Neural progenitor cell (in vitro differentiated cells): ENCODE measurements at regions not wholly inside any gene's neighbourhood (a gene's known extent, or its start where the extent isn't known, plus 50 kb on each side); places are given as distances from the start of the nearest gene placed in this dataset.
"Not testable (repeated sequence)": the region's sequence is repeated elsewhere in the genome, so short reads cannot be mapped to it uniquely, and the experiment has no call there.

Source experiments
- DNase-seq: peaks from one replicate; pipeline ENCODE4 v3.0.0-alpha.2; 2016; ENCODE audit warnings: low spot score
- H2AFZ ChIP-seq: fragments of 200-600 bp; sonication (generic); replicated peaks from 2 replicates; pipeline ENCODE4 v1.6.1; 2016; ENCODE audit warnings: antibody characterized with exemption
- H3F3A ChIP-seq: fragments of 200-600 bp; sonication (generic); 2 replicates; pipeline ENCODE4 v1.6.1; 2016; ENCODE audit warnings: antibody characterized with exemption, low read depth
- H3K27ac ChIP-seq: fragments of 200-600 bp; sonication (generic); 2 replicates; pipeline ENCODE4 v1.5.1; 2016; ENCODE audit warnings: mild to moderate bottlenecking
- H3K27me3 ChIP-seq: fragments of 200-600 bp; sonication (generic); 2 replicates; pipeline ENCODE4 v1.6.1; 2016; ENCODE audit warnings: mild to moderate bottlenecking, moderate library complexity
- H3K36me3 ChIP-seq: fragments of 200-600 bp; sonication (generic); 2 replicates; pipeline ENCODE4 v1.5.1; 2016
- H3K4me1 ChIP-seq: fragments of 200-600 bp; sonication (generic); 2 replicates; pipeline ENCODE4 v1.6.1; 2016; ENCODE audit warnings: mixed run types
- H3K4me2 ChIP-seq: fragments of 200-600 bp; sonication (generic); 2 replicates; pipeline ENCODE4 v1.6.1; 2016
- H3K4me3 ChIP-seq: fragments of 200-600 bp; sonication (generic); 2 replicates; pipeline ENCODE4 v1.5.1; 2016
- H3K79me2 ChIP-seq: fragments of 200-600 bp; sonication (generic); 2 replicates; pipeline ENCODE4 v1.6.1; 2016; ENCODE audit warnings: low read depth
- H3K9ac ChIP-seq: fragments of 200-600 bp; sonication (generic); 2 replicates; pipeline ENCODE4 v1.6.1; 2016
- H3K9me3 ChIP-seq: fragments of 200-600 bp; sonication (generic); 2 replicates; pipeline ENCODE4 v1.5.1; 2016; ENCODE audit warnings: low read depth
- H4K20me1 ChIP-seq: fragments of 200-600 bp; sonication (generic); 2 replicates; pipeline ENCODE4 v1.6.1; 2016; ENCODE audit warnings: low read depth
- H3K27ac Mint-ChIP-seq: 3 replicates; pipeline ENCODE4 v1.8.0; 2021; ENCODE audit warnings: mixed read lengths
- H3K27me3 Mint-ChIP-seq: 2 replicates; pipeline ENCODE4 v1.8.0; 2022; ENCODE audit warnings: low read depth, mild to moderate bottlenecking, inconsistent platforms, moderate library complexity, mixed read lengths; ENCODE audit not compliant: insufficient read depth
- H3K36me3 Mint-ChIP-seq: 3 replicates; pipeline ENCODE4 v1.8.0; 2021; ENCODE audit warnings: mixed read lengths
- H3K4me1 Mint-ChIP-seq: 3 replicates; pipeline ENCODE4 v1.8.0; 2021; ENCODE audit warnings: mixed read lengths
- H3K4me3 Mint-ChIP-seq: 3 replicates; pipeline ENCODE4 v1.8.0; 2021; ENCODE audit warnings: mild to moderate bottlenecking, moderate library complexity, mixed read lengths
- H3K9me3 Mint-ChIP-seq: 3 replicates; pipeline ENCODE4 v1.8.0; 2020; ENCODE audit warnings: mixed read lengths
- CTCF ChIP-seq: fragments of 200-600 bp; sonication (generic); IDR thresholded peaks from 2 replicates; pipeline ENCODE4 v1.5.1; 2017; ENCODE audit warnings: antibody characterized with exemption, mild to moderate bottlenecking
- EZH2 ChIP-seq: fragments of 200-600 bp; sonication (generic); IDR thresholded peaks from 2 replicates; pipeline ENCODE4 v1.6.1; 2017; ENCODE audit warnings: antibody characterized with exemption, mild to moderate bottlenecking, moderate library complexity
- EZH2phosphoT487 ChIP-seq: fragments of 200-600 bp; sonication (generic); IDR thresholded peaks from 2 replicates; pipeline ENCODE4 v1.6.1; 2017; ENCODE audit warnings: antibody characterized with exemption

GRCh38 chrY:12305456-12305855 is 395.6 kb upstream of the USP9Y start:
- TF ChIP-seq EZH2 (no peak), CTCF (no peak), EZH2phosphoT487 (no peak)
- no peak overlapping the region for H3K4me3 ChIP-seq
- no peak overlapping the region for H3K27ac Mint-ChIP-seq
- DNase-seq, result no peak
- no peaks in the 10 kb centered on the region for H3K27me3 Mint-ChIP-seq
- no peaks in the 10 kb centered on the region for H3K27me3 ChIP-seq
- H3K4me1 Mint-ChIP-seq, result no peaks in the 10 kb centered on the region
- H3K27ac ChIP-seq, result no peak overlapping the region
- no peaks in the 10 kb centered on the region for H3K9me3 ChIP-seq
- no peaks in the 10 kb centered on the region for H3K36me3 Mint-ChIP-seq
- H3K36me3 ChIP-seq, result no peaks in the 10 kb centered on the region
- H3F3A ChIP-seq, result no peaks in the 10 kb centered on the region
- H3K4me2 ChIP-seq, result no peak overlapping the region
- no peaks in the 10 kb centered on the region for H4K20me1 ChIP-seq
- no peak overlapping the region for H2AFZ ChIP-seq
- H3K4me1 ChIP-seq, result no peaks in the 10 kb centered on the region
- no peak overlapping the region for H3K9ac ChIP-seq
- no peak overlapping the region for H3K4me3 Mint-ChIP-seq
- H3K9me3 Mint-ChIP-seq, result no peaks in the 10 kb centered on the region
- H3K79me2 ChIP-seq, result no peaks in the 10 kb centered on the region

- Histone ChIP-seq H3K4me1 (no peaks in the 10 kb centered on the region), H3K9me3 (no peaks in the 10 kb centered on the region), H2AFZ (no peak overlapping the region), H3K4me2 (no peak overlapping the region), H3K27ac (no peak overlapping the region), H3K4me3 (no peak overlapping the region), H4K20me1 (no peaks in the 10 kb centered on the region), H3K79me2 (no peaks in the 10 kb centered on the region), H3K36me3 (no peaks in the 10 kb centered on the region), H3K9ac (no peak overlapping the region), H3K27me3 (no peaks in the 10 kb centered on the region), H3F3A (no peaks in the 10 kb centered on the region)
- no peak for DNase-seq
- no peaks in the 10 kb centered on the region for H3K36me3 Mint-ChIP-seq
- TF ChIP-seq CTCF, result no peak
- no peak for TF ChIP-seq EZH2phosphoT487
- no peak for TF ChIP-seq EZH2
- no peaks in the 10 kb centered on the region for H3K4me1 Mint-ChIP-seq
- no peaks in the 10 kb centered on the region for H3K27me3 Mint-ChIP-seq
- H3K4me3 Mint-ChIP-seq, result no peak overlapping the region
- H3K27ac Mint-ChIP-seq, result no peak overlapping the region
- H3K9me3 Mint-ChIP-seq, result no peaks in the 10 kb centered on the region
Observed at GRCh38 chrY:12309212-12309611, 391.8 kb upstream of the USP9Y start.

- Histone ChIP-seq H3K79me2 (no peaks in the 10 kb centered on the region), H3K4me3 (no peak overlapping the region), H3K9me3 (no peaks in the 10 kb centered on the region), H3K36me3 (no peaks in the 10 kb centered on the region), H3K9ac (no peak overlapping the region), H3K27me3 (no peaks in the 10 kb centered on the region), H4K20me1 (no peaks in the 10 kb centered on the region), H3K27ac (no peak overlapping the region), H3K4me1 (no peaks in the 10 kb centered on the region), H3K4me2 (no peak overlapping the region), H2AFZ (no peak overlapping the region), H3F3A (no peaks in the 10 kb centered on the region)
- no peaks in the 10 kb centered on the region for H3K4me1 Mint-ChIP-seq
- TF ChIP-seq EZH2phosphoT487, result no peak
- TF ChIP-seq CTCF, result no peak
- TF ChIP-seq EZH2, result no peak
- H3K27ac Mint-ChIP-seq, result no peak overlapping the region
- H3K36me3 Mint-ChIP-seq, result no peaks in the 10 kb centered on the region
- no peaks in the 10 kb centered on the region for H3K27me3 Mint-ChIP-seq
- DNase-seq, result no peak
- H3K4me3 Mint-ChIP-seq, result no peak overlapping the region
- H3K9me3 Mint-ChIP-seq, result no peaks in the 10 kb centered on the region
Observed at GRCh38 chrY:12310832-12311231, 390.2 kb upstream of the USP9Y start.

- H3K9ac ChIP-seq, result no peak overlapping the region
- no peak overlapping the region for H3K4me2 ChIP-seq
- H3K36me3 Mint-ChIP-seq, result no peaks in the 10 kb centered on the region
- no peak overlapping the region for H3K27ac Mint-ChIP-seq
- no peak for TF ChIP-seq CTCF
- no peak for TF ChIP-seq EZH2phosphoT487
- TF ChIP-seq EZH2, result no peak
- no peak for DNase-seq
- no peaks in the 10 kb centered on the region for H3K4me1 ChIP-seq
- H3K27me3 Mint-ChIP-seq, result no peaks in the 10 kb centered on the region
- no peaks in the 10 kb centered on the region for H3K36me3 ChIP-seq
- no peaks in the 10 kb centered on the region for H3K79me2 ChIP-seq
- no peaks in the 10 kb centered on the region for H3K9me3 Mint-ChIP-seq
- H3K27ac ChIP-seq, result no peak overlapping the region
- H2AFZ ChIP-seq, result no peak overlapping the region
- no peak overlapping the region for H3K4me3 Mint-ChIP-seq
- no peaks in the 10 kb centered on the region for H3K27me3 ChIP-seq
- H3K9me3 ChIP-seq, result no peaks in the 10 kb centered on the region
- no peaks in the 10 kb centered on the region for H3K4me1 Mint-ChIP-seq
- no peak overlapping the region for H3K4me3 ChIP-seq
- no peaks in the 10 kb centered on the region for H4K20me1 ChIP-seq
- no peaks in the 10 kb centered on the region for H3F3A ChIP-seq
Observed at GRCh38 chrY:12327751-12328150, 373.3 kb upstream of the USP9Y start.

- not testable (repeated sequence) for H3K4me1 Mint-ChIP-seq, H3K4me1 ChIP-seq, H2AFZ ChIP-seq, DNase-seq, H3K4me3 Mint-ChIP-seq, H3K79me2 ChIP-seq, H3K36me3 Mint-ChIP-seq, H3K27me3 ChIP-seq, H3K27ac Mint-ChIP-seq, H3K9me3 Mint-ChIP-seq, H3K9ac ChIP-seq, H3K9me3 ChIP-seq, H3K27me3 Mint-ChIP-seq, H3F3A ChIP-seq, H3K4me3 ChIP-seq, H3K27ac ChIP-seq, H3K36me3 ChIP-seq, H3K4me2 ChIP-seq, H4K20me1 ChIP-seq
Observed at GRCh38 chrY:12331917-12332316, 369.1 kb upstream of the USP9Y start.
